ENCODE measurements at regions not wholly inside any gene's neighbourhood (a gene's known extent, or its start where the extent isn't known, plus 50 kb on each side); places are given as distances from the start of the nearest gene placed in this dataset.

DNA sequence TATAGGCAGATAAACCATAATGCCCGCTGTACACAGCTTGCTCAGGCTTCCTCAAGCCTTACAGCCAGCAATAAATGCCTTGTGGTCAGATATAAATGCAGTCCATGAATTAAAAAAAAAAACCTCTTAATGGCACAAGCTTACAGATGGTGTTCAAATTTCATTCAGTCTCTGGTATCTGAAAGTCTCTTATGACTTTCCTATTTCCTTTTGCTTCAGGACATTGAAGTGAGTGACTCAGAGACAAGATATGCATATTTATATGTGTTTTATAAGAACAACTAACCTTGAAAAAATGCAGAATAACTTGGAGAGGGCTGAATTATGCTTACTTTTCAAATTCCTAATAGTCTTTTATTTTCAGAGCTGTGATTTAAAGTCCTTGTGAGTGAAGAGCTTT, 426.9 kb upstream of the MIS18BP1 start:
- peak; percentile 69 for DNase-seq
- ATAC-seq (ENCODE audit: low read depth): peak; percentile 49
- Histone ChIP-seq H3K4ac (ENCODE audit: low read depth, low read length) (no peak overlapping the region), H4K5ac (ENCODE audit: low read depth, low read length) (no peak overlapping the region), H3K27ac (ENCODE audit: insufficient read depth, low read length) (no peak overlapping the region), H4K20me1 (ENCODE audit: insufficient read depth, low read length) (no peaks in the 10 kb centered on the region), H3K27me3 (ENCODE audit: control insufficient read depth, insufficient read depth, low read length) (no peaks in the 10 kb centered on the region), H2AK5ac (ENCODE audit: low read depth, low read length) (no peak overlapping the region), H3K79me1 (ENCODE audit: low read depth in 1 of 2, low read length in 2 of 2) (no peaks in the 10 kb centered on the region), H3K9ac (ENCODE audit: low read depth, low read length) (no peak overlapping the region), H2BK15ac (ENCODE audit: low read depth, low read length) (no peak overlapping the region), H3K4me2 (ENCODE audit: low read depth, low read length) (no peak overlapping the region), H2BK5ac (ENCODE audit: low read depth, low read length, poor library complexity, severe bottlenecking) (no peak overlapping the region), H2BK20ac (ENCODE audit: low read depth, low read length) (no peak overlapping the region), H3K18ac (ENCODE audit: low read depth, low read length) (no peak overlapping the region), H3K56ac (ENCODE audit: extremely low read depth, insufficient read depth, low read length) (no peak overlapping the region), H3K9me3 (ENCODE audit: control insufficient read depth, insufficient read depth, low read length) (no peaks in the 10 kb centered on the region), H4K91ac (ENCODE audit: insufficient read depth, low read depth, low read length) (no peak overlapping the region), H3K4me3 (ENCODE audit: insufficient read depth, low read depth, low read length) (no peak overlapping the region), H4K8ac (ENCODE audit: low read depth in 2 of 2, low read length in 2 of 2) (no peak overlapping the region), H3K9me1 (ENCODE audit: insufficient read depth, low read length) (no peaks in the 10 kb centered on the region), H3K36me3 (ENCODE audit: control insufficient read depth, insufficient read depth, low read length) (no peaks in the 10 kb centered on the region), H2AK9ac (replicated peaks; ENCODE audit: low read depth, low read length, poor library complexity) (no peak overlapping the region), H2BK120ac (ENCODE audit: low read depth, low read length) (no peak overlapping the region), H3K23ac (ENCODE audit: low read depth, low read length) (no peak overlapping the region), H3K14ac (replicated peaks; ENCODE audit: low read depth, low read length) (no peak overlapping the region), H2AFZ (replicated peaks; ENCODE audit: low read length, poor library complexity) (no peak overlapping the region), H3K4me1 (ENCODE audit: control insufficient read depth, insufficient read depth, low read length) (no peaks in the 10 kb centered on the region)
- POLR2A ChIA-PET (ENCODE audit: unreplicated experiment): no interaction called here
- in situ Hi-C loops (cut with MboI; ENCODE audit: low sequenced_read_pairs): no loop called here
- no TSS peak for BruUV-seq (replicated peaks)
- CTCF ChIA-PET: interaction anchor here (0.6 kb wide), 1 partner anchor 38 kb away, joined by 3 read pairs; no protein-coding TSS in a partner anchor
- no CpG with 5 or more reads among the region's 1 CpG for WGBS, 2 experiments (ENCODE audit: extremely low coverage in 2 of 2, insufficient read length in 1 of 2)
- peak; percentile 24; the same call in 1 of the 2 replicates for TF ChIP-seq FOS (IDR thresholded peaks at IDR 0.05; ENCODE audit: low read depth, low read length)
- TF ChIP-seq MXI1 (IDR thresholded peaks at IDR 0.05; ENCODE audit: borderline replicate concordance, low read depth, low read length): no peak
- TF ChIP-seq MAFK (IDR thresholded peaks at IDR 0.05; ENCODE audit: low read depth, low read length): peak; percentile 59
- dilution Hi-C loops (cut with HindIII; ENCODE audit: low sequenced_read_pairs, unreplicated experiment): no loop called here
- intact Hi-C loops (cut with micrococcal nuclease): no loop called here
